Aorta (tissue), 5 donors: ENCODE measurements at regions not wholly inside any gene's neighbourhood (a gene's known extent, or its start where the extent isn't known, plus 50 kb on each side); places are given as distances from the start of the nearest gene placed in this dataset.

Source experiments
- ATAC-seq: fragments of 200-7000 bp; cut with Tn5 transposase; one replicate; pipeline ENCODE4 v1.9.1; 2022; ENCODE audit warnings: moderate library complexity; ENCODE audit not compliant: low FRiP score
- DNase-seq, 2 donors: peaks; one replicate each; pipeline ENCODE4 v3.0.0-alpha.2; 2020
- H3K27ac ChIP-seq, 2 donors: one replicate each; pipeline ENCODE4 v1.5.1; 2013; ENCODE audit warnings: low read length in 2 of 2, mild to moderate bottlenecking in 2 of 2, moderate library complexity in 2 of 2, control low read depth in 1 of 2, inconsistent platforms in 1 of 2, low read depth in 1 of 2
- H3K27me3 ChIP-seq, 2 donors: one replicate each; pipeline ENCODE4 v1.6.1; 2013; ENCODE audit warnings: control low read depth in 1 of 2, low read length in 1 of 2, mild to moderate bottlenecking in 1 of 2, moderate library complexity in 1 of 2; ENCODE audit not compliant: insufficient read depth in 2 of 2, control insufficient read depth in 1 of 2
- H3K36me3 ChIP-seq, 2 donors: one replicate each; pipeline ENCODE4 v1.6.1; 2013; ENCODE audit warnings: control low read depth in 1 of 2, low read length in 1 of 2, mild to moderate bottlenecking in 1 of 2; ENCODE audit not compliant: insufficient read depth in 2 of 2, control insufficient read depth in 1 of 2
- H3K4me1 ChIP-seq, 2 donors: one replicate each; pipeline ENCODE4 v1.6.1; 2013; ENCODE audit warnings: low read length in 2 of 2, control low read depth in 1 of 2, mild to moderate bottlenecking in 1 of 2, moderate library complexity in 1 of 2; ENCODE audit not compliant: insufficient read depth in 2 of 2, control insufficient read depth in 1 of 2
- H3K4me3 ChIP-seq, 2 donors: one replicate each; pipeline ENCODE4 v1.5.1; 2013; ENCODE audit warnings: low read length in 2 of 2, control low read depth in 1 of 2, mild to moderate bottlenecking in 1 of 2
- H3K9me3 ChIP-seq: one replicate; pipeline ENCODE4 v1.6.1; 2013; ENCODE audit warnings: mild to moderate bottlenecking, low read length; ENCODE audit not compliant: control insufficient read depth
- WGBS, 2 donors: extraction: QIAGEN DNeasy Blood & Tissue Kit; methylation state at CpG; one replicate each; pipeline ENCODE4 v1.1.7; 2013; 5-methylcytosine and 5-hydroxymethylcytosine counted together
- intact Hi-C, 2 donors: fragments of 100-400 bp; cut with DNase I; formaldehyde crosslinking; loops; one replicate each; pipeline versions ENCODE4 v1.14.2 to v1.15.0; 2022
- donor health status: healthy with polysubstance abuse.
- donor health status: Bipolar disorder and iron deficiency.
- donor health status: DM: no; HTN: no; CAD: no.
- donor health status: DM: no; HTN: no; CAD: no.
- donor health status: DM: yes; HTN: yes; CAD: no.

DNA sequence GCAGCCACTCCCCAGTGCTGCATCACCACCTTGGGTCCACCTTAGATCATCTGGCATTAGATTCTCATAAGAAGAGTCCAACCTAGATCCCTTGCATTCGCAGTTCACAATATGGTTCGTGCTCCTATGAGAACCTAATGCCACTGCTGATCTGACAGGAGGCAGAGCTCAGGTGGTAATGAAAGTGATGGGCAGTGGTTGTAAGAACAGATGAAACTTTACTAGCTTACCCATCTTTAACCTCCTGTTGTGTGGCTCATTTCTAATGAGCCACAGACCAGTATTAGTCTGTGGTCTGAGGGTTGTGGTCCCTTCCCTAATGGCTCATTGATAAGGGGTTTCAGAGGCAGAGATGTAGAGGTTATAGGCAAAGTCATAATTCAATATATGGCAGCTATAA lies 615.9 kb upstream of the MIS18BP1 start:
- ATAC-seq, result no peak
- Histone ChIP-seq H3K4me1 (no peaks in the 10 kb centered on the region), H3K27me3 (no peaks in the 10 kb centered on the region), H3K36me3 (no peaks in the 10 kb centered on the region), H3K27ac (no peak overlapping the region), H3K4me3 (no peak overlapping the region), H3K9me3 (peaks cover 6% of the 10 kb centered on the region)
- no peak for DNase-seq
- intact Hi-C loops, result no loop called here
- WGBS, 2 donors, result 73 to 86% methylated on average over 2 of the region's 2 CpGs

DNA sequence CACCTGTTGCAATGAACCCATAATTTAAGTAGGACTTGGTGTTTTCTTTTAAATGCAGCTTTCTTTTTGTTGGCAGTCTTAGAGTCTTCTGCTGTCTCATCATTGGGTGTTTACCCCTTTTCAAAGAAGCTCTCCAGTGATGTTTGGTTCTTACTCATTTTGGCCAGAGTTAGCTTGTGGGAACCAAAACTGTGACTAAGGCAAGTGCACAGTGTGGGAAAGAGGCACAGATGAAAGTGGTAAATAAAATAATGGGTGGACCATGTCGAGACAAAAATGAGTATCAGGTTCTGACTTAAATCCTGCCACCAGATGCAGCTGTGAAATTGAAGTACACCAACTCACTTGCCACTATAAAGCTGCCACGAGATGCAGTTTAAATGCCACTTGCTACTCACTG lies 615.4 kb upstream of the MIS18BP1 start:
- Histone ChIP-seq H3K4me3 (no peak overlapping the region), H3K27ac (no peak overlapping the region), H3K4me1 (no peaks in the 10 kb centered on the region), H3K27me3 (no peaks in the 10 kb centered on the region), H3K36me3 (no peaks in the 10 kb centered on the region), H3K9me3 (peaks cover 6% of the 10 kb centered on the region)
- no peak for ATAC-seq
- intact Hi-C loops, result no loop called here
- 18 to 39% methylated on average over 2 of the region's 2 CpGs for WGBS, 2 donors
- no peak for DNase-seq

DNA sequence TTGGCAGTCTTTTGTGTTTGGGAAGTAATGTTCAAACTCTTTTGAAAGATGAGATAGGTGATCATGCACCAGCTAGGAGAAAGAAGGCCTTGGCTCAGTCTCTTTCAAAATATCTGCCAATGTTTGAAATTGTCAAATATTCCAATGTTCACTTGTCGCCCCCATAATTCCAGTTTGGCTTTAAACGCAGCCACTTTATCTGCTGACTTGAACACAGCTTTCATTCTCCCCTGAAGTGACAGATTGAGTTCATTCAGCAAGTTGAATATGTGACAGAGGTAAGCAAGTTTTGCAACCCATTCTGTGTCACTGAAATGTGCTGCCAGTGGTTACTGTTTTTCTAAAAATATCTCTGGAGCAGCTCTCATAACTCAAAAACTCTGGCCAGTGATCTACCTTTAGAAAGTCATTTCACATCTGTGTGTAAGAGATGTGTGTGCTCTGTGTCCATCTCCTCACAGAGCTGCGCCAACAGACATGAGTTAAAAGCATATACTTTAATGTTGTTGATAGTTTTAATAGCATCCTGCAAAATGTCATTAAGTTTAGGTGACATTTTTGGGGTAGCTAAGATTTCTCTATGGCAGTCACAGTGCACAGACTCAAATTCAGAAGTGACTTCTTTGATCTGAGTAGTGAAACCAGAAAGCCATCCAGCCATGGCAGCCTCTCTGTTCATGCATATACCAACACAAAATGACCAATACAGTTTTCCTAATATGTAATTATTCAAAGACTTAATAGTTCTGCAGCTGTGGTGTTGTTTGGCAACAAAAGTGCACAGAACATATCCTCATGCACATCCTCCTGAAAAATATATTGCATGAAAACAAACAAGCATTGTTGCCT lies 614.3 kb upstream of the MIS18BP1 start:
- no peak for ATAC-seq
- Histone ChIP-seq H3K27me3 (no peaks in the 10 kb centered on the region), H3K9me3 (peaks cover 6% of the 10 kb centered on the region), H3K36me3 (no peaks in the 10 kb centered on the region), H3K4me1 (no peaks in the 10 kb centered on the region), H3K4me3 (no peak overlapping the region), H3K27ac (no peak overlapping the region)
- no peak for DNase-seq
- intact Hi-C loops, result no loop called here
- WGBS, 2 donors, result 72 to 85% methylated on average over 3 of the region's 3 CpGs

DNA sequence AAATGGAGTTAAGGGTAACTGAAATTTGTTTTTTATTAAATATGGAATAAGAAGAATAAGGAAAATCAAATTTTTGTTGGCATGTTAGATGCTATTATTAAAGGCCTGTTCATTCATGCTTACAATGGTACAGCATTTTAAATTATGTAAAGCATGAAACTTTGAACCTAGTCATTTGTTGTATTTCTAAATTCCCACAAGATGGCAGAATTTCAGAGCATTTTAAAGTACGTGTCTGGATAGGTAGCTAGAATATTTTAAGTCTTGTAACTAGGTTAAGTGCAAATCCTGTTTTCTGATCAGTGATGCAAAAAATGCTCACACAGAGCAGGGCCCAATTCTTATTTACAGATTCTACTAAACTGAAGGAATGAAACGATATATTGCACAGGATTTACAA lies 585.6 kb upstream of the MIS18BP1 start:
- no peak overlapping the region for H3K4me3 ChIP-seq
- H3K27ac ChIP-seq, result no peak overlapping the region
- no peaks in the 10 kb centered on the region for H3K27me3 ChIP-seq
- no peaks in the 10 kb centered on the region for H3K36me3 ChIP-seq
- ATAC-seq (no peak), DNase-seq (no peak)
- no peaks in the 10 kb centered on the region for H3K4me1 ChIP-seq
- 40 to 44% methylated on average over 2 of the region's 2 CpGs for WGBS, 2 donors
- intact Hi-C loops, result no loop called here
- H3K9me3 ChIP-seq, result peaks cover 1% of the 10 kb centered on the region

DNA sequence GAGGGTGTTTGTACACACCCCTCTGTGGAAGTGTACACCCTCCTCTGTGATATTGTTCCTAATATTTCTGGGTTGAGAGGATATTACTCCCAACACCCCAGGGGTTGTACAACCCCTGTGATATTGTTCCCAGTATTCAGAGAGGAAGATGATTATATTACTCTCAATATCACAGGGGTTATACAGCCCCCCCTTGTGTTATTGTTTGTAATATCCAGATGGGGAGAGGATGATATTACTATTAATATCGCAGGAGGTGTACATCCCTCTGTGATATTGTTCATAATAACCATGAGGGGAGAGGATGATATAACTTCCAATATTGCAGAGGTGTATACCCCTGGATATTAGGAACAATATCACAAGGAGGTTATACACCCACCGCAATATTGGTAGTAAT lies 566.1 kb upstream of the MIS18BP1 start:
- H3K4me1 ChIP-seq, result no peaks in the 10 kb centered on the region
- H3K9me3 ChIP-seq, result no peaks in the 10 kb centered on the region
- intact Hi-C loops, result no loop called here
- no peak for DNase-seq
- 92 to 94% methylated on average over 2 of the region's 2 CpGs for WGBS, 2 donors
- ATAC-seq, result no peak
- peaks cover 0 to 1% of the 10 kb centered on the region in 2 donors for H3K27me3 ChIP-seq
- no peak overlapping the region for H3K4me3 ChIP-seq
- no peaks in the 10 kb centered on the region for H3K36me3 ChIP-seq
- H3K27ac ChIP-seq, result no peak overlapping the region

DNA sequence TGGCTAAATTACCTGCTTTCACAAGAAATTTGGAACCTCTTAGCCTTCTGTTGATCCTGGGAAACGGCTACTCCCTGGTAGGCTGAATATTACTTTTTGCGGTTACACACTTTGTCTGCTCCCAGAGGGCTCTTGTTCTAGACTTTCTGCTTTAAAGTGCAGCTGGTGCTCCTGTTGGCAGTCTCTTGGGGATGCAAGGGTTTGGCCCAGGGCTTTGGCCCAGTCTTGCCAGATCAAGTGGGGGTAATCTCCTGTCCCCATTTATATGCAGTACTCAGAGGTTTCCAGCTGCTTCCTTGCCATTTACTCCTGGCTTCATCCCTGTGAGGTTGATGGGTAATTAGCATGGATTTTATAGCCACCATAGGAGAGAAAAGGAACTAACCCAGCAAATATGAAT lies 558.2 kb upstream of the MIS18BP1 start:
- Histone ChIP-seq H3K9me3 (no peaks in the 10 kb centered on the region), H3K27ac (no peak overlapping the region), H3K27me3 (no peaks in the 10 kb centered on the region), H3K4me1 (no peaks in the 10 kb centered on the region), H3K36me3 (no peaks in the 10 kb centered on the region), H3K4me3 (no peak overlapping the region)
- intact Hi-C loops, result no loop called here
- ATAC-seq (no peak), DNase-seq (no peak)
- WGBS, 2 donors, result 50 to 51% methylated on average over 2 of the region's 2 CpGs

DNA sequence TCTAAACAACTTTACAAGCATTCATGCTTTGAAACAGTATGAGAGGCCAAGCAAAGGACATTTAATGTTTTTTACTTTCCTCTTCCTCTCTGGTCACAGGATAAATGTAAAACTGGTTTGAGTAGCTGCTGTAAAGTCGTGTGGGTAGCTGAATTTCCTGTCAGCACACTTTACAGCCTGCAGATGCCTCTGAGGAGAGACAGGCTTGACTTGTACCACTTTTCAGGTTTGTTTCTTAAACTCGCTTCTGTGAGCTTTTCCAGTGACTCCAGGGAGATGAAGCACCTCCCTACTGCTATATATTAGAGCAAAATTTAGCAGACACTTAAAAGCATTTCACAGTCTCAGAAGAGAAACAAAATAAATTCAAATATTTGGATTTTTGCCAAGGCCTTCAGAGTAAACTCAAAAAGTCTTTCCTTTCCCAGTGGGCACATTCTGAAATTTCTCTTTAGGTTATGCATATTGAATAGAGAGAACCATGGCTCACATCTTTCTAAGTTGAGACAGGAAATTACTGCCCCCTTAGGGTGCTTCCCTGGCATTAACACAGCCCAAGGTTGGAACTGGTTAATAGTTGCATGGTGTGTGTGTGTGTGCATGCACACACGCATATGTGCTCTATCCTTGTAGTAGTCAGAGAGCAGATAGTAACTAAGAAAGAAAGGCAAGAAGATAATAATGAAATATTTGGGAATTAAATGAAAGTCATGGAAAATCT lies 557.3 kb upstream of the MIS18BP1 start:
- H3K36me3 ChIP-seq, result no peaks in the 10 kb centered on the region
- 5 to 7% methylated on average over 3 of the region's 3 CpGs for WGBS, 2 donors
- intact Hi-C loops, result no loop called here
- H3K9me3 ChIP-seq, result no peaks in the 10 kb centered on the region
- no peak overlapping the region for H3K4me3 ChIP-seq
- ATAC-seq (no peak), DNase-seq (no peak)
- H3K27me3 ChIP-seq, result no peaks in the 10 kb centered on the region
- H3K27ac ChIP-seq, result no peak overlapping the region
- H3K4me1 ChIP-seq, result no peaks in the 10 kb centered on the region

DNA sequence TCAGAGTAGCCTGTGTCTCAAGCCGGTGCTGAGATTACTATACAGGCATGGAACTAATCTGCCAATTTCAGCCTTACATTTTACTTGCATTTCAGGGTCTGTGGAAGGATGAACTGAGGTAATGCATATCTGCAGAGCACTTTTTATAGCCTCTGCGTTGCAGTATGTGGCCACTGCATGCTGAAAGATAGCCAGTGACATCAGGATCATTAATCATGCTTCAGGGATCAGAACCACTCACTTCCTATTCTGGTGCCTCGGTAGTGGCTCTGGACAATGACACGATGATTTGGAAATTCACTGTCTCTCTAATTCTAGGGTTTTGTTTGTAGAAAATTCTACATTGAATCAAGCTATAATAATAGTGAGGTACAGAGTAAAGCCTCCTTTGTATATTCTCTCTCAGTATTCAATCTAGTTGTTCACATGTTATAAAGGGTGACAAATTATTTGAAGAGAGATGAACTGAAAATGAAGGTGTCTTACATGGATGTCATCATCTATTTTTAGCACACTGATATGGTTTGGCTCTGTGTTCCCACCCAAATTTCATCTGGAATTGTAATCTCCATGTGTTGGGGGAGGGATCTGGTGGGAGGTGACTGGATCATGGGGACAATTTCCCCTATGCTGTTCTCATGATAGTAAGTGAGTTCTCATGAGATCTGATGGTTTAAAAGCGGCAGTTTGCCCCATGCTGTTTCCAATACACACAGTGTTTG lies 554.3 kb upstream of the MIS18BP1 start:
- no peaks in the 10 kb centered on the region for H3K9me3 ChIP-seq
- ATAC-seq, result no peak

More for the DNA sequence above, 554.3 kb upstream of the MIS18BP1 start:
- Histone ChIP-seq H3K36me3 (no peaks in the 10 kb centered on the region), H3K27ac (no peak overlapping the region), H3K27me3 (no peaks in the 10 kb centered on the region), H3K4me1 (no peaks in the 10 kb centered on the region), H3K4me3 (no peak overlapping the region)
- intact Hi-C loops, result no loop called here
- DNase-seq, result no peak
- WGBS, 2 donors, result 29 to 35% methylated on average over 5 of the region's 5 CpGs
